ENCODE measurements at regions not wholly inside any gene's neighbourhood (a gene's known extent, or its start where the extent isn't known, plus 50 kb on each side); places are given as distances from the start of the nearest gene placed in this dataset.

DNA sequence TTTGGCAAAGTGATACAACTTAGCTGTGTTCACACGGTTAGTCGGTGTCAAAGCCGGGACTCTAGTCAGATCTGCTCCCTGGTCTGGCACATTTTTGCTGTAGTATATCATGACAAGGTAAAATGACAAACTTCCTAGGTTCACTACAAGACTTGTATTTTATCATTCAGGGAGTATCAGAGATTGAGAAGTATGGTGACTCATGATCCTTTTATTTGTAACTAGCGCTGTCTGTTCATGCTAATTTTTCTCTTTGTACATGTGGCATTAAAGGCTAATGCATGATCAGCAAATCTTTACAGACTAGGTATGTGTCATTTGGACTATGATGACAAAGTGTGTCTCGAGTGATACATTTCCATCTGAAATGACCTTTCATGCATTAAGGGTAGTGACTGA, 326.7 kb downstream of the SIPA1L2 start:
- no peak for FAIRE-seq
- no peaks in the 10 kb centered on the region for H3K36me3 ChIP-seq (ENCODE audit: control insufficient read depth in 2 of 2, extremely low read depth in 1 of 2, insufficient read depth in 2 of 2, low read length in 2 of 2)
- H3K9me1 ChIP-seq (replicated peaks; ENCODE audit: control insufficient read depth, extremely low read depth, insufficient read depth, low read length): no peaks in the 10 kb centered on the region
- no peak for DNase-seq (ENCODE audit: low read depth, low spot score)
- H2AFZ ChIP-seq (ENCODE audit: low read depth, low read length): no peak overlapping the region
- H3K4me1 ChIP-seq (ENCODE audit: control insufficient read depth, extremely low read depth, insufficient read depth, low read length): no peaks in the 10 kb centered on the region
- ChIA-PET POLR2A (no interaction called here), CTCF (no interaction called here)
- H3K9me3 ChIP-seq (replicated peaks; ENCODE audit: control insufficient read depth, insufficient read depth, low read length): no peaks in the 10 kb centered on the region
- no peak overlapping the region for H3K4me3 ChIP-seq (replicated peaks in 1 of 3; ENCODE audit: insufficient read depth in 1 of 3, low read depth in 1 of 3, low read length in 3 of 3)
- no peaks in the 10 kb centered on the region for H3K27me3 ChIP-seq (ENCODE audit: control insufficient read depth in 2 of 2, insufficient read depth in 2 of 2, low read length in 2 of 2)
- no peaks in the 10 kb centered on the region for H3K79me2 ChIP-seq (ENCODE audit: control insufficient read depth, insufficient read depth, low read length)
- H3K27ac ChIP-seq (ENCODE audit: insufficient read depth, low read depth, low read length): no peak overlapping the region
- dilution Hi-C loops (cut with MboI; ENCODE audit: extremely low pct_ligation_motif_present, low sequenced_read_pairs): no loop called here
- TF ChIP-seq POLR2AphosphoS5 (IDR thresholded peaks at IDR 0.05; ENCODE audit: insufficient read depth, low read depth, low read length): no peak
- no peak for TF ChIP-seq EZH2 (IDR thresholded peaks at IDR 0.05; ENCODE audit: borderline replicate concordance, low read depth, low read length, severe bottlenecking)
- no peak for TF ChIP-seq JUN (IDR thresholded peaks at IDR 0.05; ENCODE audit: borderline replicate concordance, insufficient read depth, insufficient read length, low read depth)
- TF ChIP-seq FOS (IDR thresholded peaks at IDR 0.05; ENCODE audit: borderline replicate concordance, insufficient read depth, low read length): no peak
- TF ChIP-seq POLR2A (IDR thresholded peaks at IDR 0.05; ENCODE audit: low read depth, low read length): no peak
- TF ChIP-seq MYC (IDR thresholded peaks at IDR 0.05; ENCODE audit: low read depth, low read length): no peak
- TF ChIP-seq GATA2 (IDR thresholded peaks at IDR 0.05; ENCODE audit: insufficient read depth, insufficient read length, low read depth, low read length): no peak
- no peak for TF ChIP-seq MAX (IDR thresholded peaks at IDR 0.05; ENCODE audit: insufficient read depth, insufficient read length)
- TF ChIP-seq, protein P1, sequence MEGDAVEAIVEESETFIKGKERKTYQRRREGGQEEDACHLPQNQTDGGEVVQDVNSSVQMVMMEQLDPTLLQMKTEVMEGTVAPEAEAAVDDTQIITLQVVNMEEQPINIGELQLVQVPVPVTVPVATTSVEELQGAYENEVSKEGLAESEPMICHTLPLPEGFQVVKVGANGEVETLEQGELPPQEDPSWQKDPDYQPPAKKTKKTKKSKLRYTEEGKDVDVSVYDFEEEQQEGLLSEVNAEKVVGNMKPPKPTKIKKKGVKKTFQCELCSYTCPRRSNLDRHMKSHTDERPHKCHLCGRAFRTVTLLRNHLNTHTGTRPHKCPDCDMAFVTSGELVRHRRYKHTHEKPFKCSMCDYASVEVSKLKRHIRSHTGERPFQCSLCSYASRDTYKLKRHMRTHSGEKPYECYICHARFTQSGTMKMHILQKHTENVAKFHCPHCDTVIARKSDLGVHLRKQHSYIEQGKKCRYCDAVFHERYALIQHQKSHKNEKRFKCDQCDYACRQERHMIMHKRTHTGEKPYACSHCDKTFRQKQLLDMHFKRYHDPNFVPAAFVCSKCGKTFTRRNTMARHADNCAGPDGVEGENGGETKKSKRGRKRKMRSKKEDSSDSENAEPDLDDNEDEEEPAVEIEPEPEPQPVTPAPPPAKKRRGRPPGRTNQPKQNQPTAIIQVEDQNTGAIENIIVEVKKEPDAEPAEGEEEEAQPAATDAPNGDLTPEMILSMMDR (IDR thresholded peaks at IDR 0.05; ENCODE audit: extremely low read depth in 1 of 2, insufficient read depth in 1 of 2, low read depth in 1 of 2, low read length in 2 of 2): no peak
- no peak overlapping the region for H3K9ac ChIP-seq (replicated peaks; ENCODE audit: extremely low read depth, insufficient read depth, low read length)
- BruUV-seq (replicated peaks): no TSS peak
- no peaks in the 10 kb centered on the region for H4K20me1 ChIP-seq (replicated peaks; ENCODE audit: control insufficient read depth, extremely low read depth, insufficient read depth, low read length)
- no peak overlapping the region for H3K4me2 ChIP-seq (ENCODE audit: insufficient read depth, low read length)
- intact Hi-C loops (cut with micrococcal nuclease): no loop called here

All from endothelial cell of umbilical vein (primary cell).